Gastrocnemius medialis (tissue), 4 donors: ENCODE measurements at regions not wholly inside any gene's neighbourhood (a gene's known extent, or its start where the extent isn't known, plus 50 kb on each side); places are given as distances from the start of the nearest gene placed in this dataset.

Experiments
- POLR2A ChIP-seq, 2 donors: fragments of 450-650 bp; IDR thresholded peaks; one replicate each; pipeline ENCODE4 v1.6.1; 2017; ENCODE audit warnings: antibody characterized with exemption in 2 of 2, mild to moderate bottlenecking in 2 of 2, moderate library complexity in 2 of 2
- TF ChIP-seq, protein P1 (sequence below), 5 experiments: fragments of 450-650 bp in 3 of 5; fragments of 200-600 bp in 2 of 5; sonication (generic) in 2 of 5; IDR thresholded peaks in 4 of 5; conservative IDR thresholded peaks in 1 of 5; 1 replicate in 4 of 5; 2 replicates in 1 of 5; pipeline ENCODE4 v1.5.1; 2016 to 2019; ENCODE audit warnings: antibody characterized with exemption in 5 of 5, mild to moderate bottlenecking in 3 of 5, moderate library complexity in 3 of 5

DNA sequence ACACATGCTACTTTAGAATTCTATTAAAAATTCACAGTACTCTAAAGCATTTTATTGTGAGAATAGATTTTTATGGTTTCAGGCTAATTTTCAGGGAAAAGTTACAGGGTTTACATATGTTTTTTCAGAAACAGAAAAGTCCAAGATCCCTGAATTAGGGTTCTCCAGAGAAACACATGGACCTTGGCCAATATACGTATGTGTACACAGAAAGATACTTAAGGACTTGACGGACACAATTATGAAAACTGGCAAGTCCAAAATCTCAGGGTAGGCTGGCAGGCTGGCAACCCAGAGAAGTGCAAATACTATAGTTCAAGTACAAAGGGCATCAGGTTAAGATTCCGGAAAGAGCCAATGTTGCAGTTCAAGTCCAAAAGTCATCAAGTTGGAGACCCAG lies 1897.8 kb upstream of the PCDH10 start:
- no peak for TF ChIP-seq POLR2A (IDR thresholded peaks at IDR 0.05)
- TF ChIP-seq, protein P1, sequence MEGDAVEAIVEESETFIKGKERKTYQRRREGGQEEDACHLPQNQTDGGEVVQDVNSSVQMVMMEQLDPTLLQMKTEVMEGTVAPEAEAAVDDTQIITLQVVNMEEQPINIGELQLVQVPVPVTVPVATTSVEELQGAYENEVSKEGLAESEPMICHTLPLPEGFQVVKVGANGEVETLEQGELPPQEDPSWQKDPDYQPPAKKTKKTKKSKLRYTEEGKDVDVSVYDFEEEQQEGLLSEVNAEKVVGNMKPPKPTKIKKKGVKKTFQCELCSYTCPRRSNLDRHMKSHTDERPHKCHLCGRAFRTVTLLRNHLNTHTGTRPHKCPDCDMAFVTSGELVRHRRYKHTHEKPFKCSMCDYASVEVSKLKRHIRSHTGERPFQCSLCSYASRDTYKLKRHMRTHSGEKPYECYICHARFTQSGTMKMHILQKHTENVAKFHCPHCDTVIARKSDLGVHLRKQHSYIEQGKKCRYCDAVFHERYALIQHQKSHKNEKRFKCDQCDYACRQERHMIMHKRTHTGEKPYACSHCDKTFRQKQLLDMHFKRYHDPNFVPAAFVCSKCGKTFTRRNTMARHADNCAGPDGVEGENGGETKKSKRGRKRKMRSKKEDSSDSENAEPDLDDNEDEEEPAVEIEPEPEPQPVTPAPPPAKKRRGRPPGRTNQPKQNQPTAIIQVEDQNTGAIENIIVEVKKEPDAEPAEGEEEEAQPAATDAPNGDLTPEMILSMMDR (IDR thresholded peaks at IDR 0.05 in 4 of 5, conservative IDR thresholded peaks at IDR 0.05 in 1 of 5) = no peak
